SIG-M5 treated with dmso at 0.1 percent for 504 hours (cell line): ENCODE measurements at regions not wholly inside any gene's neighbourhood (a gene's known extent, or its start where the extent isn't known, plus 50 kb on each side); places are given as distances from the start of the nearest gene placed in this dataset.
"Not testable (repeated sequence)": the region's sequence is repeated elsewhere in the genome, so short reads cannot be mapped to it uniquely, and the experiment has no call there.

Experiments used
- DNase-seq: peaks from one replicate; lab custom pipeline; 2025; ENCODE audit not compliant: unreplicated experiment; lab: John Stamatoyannopoulos, UW

DNA sequence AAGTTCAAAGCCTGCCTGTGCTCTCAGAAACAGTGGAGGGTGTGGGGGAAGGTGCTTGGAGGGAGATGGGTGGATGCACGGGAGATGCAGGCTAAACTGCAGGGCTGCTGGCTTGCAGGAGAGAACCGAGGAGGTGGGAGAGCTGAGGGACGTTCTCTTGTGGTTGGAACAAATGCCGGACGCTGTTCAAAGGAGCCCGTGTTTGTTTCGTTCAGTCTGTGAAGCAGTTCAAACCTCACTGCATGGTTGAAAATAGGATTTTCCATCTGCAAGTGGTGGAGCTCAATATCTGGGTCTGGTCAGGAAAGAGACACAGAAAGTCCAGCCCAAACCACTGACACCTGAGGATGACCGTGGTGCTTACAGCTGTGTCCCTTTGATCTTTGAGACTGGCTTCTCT is 1241.8 kb downstream of the TMEM121 start:
- DNase-seq, result not testable (repeated sequence)

DNA sequence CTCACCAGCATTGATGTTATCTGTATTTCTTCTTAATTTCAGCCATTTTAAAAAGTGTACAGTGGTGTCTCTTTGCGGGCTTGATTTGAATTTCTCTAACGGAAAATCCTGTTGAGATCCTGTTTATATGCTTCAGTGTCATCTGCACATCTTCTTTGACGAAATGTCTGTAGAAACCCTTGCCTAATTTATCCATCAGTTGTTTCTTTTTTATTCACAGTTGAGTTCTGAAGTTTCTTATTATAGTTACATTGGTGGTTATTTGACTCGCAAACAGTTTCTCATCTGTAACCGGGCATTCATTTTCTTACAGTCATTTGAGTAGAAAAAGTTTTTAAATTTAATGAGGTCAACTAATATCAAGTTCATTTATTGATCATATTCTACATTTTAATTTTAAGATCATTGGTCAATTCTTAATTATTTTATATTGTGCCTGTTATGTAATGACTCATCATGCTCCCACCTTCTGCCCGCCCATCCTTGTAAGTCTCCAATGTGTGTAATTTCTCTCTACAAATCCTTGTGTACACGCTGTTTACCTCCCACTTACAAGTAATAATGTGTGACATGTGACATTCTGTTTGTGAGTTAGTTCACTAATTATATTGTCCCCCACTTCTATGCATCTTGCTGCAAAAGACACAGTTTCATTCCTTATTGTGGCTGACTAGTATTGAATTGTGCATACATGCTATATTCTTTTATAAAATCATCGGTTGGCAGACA is 1242.8 kb downstream of the TMEM121 start:
- not testable (repeated sequence) for DNase-seq

DNA sequence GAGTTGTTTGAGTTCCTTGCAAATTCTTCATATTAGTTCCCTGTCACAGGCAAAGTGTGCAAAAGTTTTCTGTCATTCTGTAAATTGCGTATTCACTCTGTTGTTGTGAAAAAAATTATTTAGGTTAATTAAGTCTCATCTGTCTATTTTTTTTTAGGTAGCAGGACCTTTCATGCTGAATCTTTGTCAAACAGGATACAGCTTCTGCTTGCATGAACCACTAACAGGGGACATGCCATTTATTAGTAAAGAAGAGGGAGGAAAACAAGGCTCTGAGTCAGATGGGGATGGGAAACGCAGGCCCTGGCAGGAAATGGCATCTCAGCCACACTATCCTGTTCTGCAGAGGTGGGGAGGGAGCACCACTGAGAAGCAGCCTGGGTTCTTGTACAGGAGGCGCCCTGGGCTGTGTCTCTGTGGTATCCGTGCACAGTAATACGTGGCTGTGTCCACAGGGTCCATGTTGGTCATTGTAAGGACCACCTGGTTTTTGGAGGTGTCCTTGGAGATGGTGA is 1243.8 kb downstream of the TMEM121 start:
- DNase-seq, result not testable (repeated sequence)

DNA sequence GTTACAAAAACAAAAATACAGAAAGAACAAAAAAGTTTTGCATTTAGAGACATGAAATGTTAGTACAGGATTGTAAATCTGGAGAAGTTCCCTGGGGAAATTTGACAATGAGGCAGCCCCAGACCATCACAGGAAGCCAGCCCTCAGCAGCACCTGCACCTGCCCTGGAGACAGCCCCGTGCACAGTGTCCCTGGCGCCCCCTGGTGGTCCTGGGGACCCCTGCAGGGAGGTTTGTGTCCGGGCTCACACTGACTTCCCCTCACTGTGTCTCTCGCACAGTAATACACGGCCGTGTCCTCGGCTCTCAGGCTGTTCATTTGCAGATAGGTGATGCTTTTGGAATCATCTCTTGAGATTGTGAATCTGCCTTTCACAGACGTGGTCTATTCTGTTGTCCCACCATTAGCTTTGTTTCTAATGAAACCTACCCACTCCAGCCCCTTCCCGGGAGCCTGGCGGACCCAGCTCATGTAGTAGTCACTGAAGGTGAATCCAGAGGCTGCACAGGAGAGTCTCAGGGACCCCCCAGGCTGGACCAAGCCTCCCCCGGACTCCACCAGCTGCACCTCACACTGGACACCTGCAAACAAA is 1248.6 kb downstream of the TMEM121 start:
- not testable (repeated sequence) for DNase-seq

DNA sequence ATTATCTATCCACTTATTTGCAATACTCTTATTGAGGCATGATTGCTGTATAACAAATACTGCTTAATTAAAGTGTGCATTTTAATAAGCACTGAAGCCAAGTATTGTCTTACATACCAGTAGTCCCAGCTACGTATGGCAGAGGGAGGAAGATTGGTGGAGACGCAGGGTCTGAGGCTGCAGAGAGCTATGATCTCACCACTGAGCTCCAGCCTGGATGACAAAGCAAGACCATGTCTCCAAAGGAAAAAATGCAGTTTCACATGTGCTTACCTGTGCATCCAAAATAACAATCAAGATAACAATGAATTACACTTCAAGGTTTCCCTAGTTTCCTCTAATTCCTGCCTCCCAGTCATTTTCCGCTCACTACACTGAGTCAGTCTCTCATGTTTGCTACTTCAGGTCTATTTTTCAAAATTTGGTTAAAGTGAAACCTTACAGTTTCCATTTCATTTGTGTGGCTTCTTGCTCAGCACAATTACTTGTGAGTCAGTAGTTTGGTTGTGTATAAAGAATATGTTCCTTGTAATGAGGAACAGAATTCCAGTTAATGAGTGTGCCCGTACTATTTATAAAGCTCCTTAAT is 1250.1 kb downstream of the TMEM121 start:
- no peak for DNase-seq

DNA sequence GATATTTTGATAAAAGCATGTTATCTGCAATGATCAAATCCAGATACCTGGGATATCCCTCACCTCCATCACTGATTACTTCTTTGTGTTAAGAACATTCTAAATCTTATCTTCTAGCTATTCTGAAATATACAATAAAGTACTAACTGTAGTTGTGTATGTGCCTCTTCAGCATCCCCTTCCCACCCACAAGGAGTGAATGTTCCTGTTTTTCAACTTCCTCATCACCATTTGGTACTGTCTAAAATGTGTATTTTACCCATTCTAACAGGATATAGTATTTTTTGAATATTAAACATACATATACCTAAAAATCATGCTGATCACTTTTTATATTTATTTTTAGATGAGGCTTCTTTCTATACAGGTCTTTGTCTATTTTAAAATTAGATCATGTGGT is 1252.6 kb downstream of the TMEM121 start:
- no peak for DNase-seq

DNA sequence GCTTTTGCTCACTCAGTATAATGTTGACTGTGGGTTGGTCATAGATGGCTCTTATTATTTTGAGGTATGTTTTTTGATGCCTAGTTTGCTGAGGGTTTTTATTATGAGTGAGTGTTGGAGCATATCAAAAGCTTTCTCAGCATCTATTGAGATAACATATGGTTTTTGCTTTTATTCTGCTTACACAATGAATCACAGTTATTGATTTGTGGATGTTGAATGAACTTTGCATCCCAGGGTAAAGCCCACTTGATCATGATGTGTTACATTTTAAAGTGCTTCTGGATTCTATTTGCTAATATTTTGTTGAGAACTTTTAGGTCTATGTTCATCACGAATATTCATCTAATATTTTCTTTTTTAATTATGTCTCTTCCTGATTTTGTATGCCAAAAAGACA is 1260.3 kb downstream of the TMEM121 start:
- no peak for DNase-seq

DNA sequence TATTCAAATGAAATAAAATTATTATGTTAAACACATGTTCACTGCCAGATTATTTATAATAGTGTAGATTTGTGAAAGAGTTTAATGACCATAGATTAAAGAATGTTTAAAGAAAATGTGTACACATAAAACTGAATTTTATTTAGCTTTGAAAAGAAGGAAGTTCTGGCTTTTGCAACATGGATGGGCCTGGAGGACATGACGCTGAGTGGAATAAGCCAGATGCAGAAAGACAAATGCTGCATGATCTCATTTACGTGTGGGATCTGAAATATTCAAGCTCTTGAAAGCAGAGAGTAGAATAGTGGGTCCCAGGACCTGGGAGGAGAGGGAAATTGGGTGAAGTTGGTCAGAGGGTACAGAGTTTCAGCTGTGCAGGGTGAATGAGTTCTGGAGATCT is 1261.2 kb downstream of the TMEM121 start:
- DNase-seq, result no peak

DNA sequence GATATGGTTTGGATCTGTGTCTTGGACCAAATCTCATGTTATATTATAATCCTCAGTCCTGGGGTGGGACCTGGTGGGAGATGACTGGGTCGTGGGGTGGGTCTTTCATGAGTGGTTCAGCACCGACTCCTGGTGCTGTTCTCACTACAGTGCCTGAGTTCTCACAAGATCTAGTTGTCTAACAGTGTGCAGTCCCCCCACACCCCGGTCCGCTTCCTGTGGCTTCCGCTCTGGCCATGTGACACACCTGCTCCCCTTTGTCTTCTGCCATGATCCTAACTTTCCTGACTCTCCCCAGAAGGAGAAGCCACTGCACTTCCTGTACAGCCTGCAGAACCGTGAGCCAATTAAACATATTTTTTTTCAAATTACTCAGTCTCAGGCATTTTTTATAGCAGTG is 1262.2 kb downstream of the TMEM121 start:
- DNase-seq, result no peak

DNA sequence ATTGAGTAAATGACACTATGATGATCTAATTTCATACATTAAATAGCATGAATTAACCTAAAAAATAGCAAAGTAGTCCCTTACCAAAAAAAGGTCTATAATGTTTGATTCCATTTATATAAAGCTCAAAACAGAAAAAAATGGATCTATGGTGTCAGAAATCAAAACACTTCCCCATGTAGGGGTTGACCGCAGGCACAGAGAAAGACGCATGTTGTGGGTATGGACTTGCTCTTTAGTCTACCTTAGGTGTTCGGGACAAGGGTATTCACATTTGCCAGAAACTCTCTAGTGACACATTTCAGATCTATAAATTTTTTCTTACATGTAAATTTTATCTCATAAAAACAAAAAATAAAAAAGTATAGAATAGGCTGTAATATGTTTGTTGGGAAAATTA is 1262.9 kb downstream of the TMEM121 start:
- no peak for DNase-seq

DNA sequence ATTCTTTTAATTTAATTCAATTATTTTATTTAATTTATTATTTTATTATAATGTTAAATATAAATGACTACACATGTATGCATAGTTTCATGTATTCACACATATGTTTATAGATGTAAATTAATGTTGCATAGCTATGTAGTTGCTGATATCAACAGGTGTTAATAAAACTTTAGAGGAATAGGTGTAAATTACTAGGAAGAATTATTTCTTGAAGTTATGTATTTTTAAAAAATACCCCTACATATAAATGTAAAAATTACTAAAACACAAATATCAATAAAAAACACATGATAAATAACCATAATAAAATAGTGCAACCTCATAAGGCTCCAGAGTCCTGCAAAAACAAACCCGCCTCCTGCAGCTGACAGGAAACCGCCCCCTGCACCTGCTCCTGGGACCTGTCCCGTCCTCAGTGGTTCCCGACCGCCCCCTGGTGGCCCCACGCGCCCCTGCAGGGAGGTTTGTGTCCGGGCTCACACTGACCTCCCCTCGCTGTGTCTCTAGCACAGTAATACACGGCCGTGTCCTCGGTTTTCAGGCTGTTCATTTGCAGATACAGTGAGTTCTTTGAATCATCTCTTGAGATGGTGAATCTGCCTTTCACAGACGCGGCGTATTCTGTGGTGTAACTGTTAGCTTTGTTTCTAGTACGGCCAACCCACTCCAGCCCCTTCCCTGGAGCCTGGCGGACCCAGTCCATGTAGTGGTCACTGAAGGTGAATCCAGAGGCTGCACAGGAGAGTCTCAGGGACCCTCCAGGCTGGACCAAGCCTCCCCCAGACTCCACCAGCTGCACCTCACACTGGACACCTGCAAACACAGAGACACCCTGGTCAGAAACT is 1264.0 kb downstream of the TMEM121 start:
- DNase-seq, result peak; percentile 8

DNA sequence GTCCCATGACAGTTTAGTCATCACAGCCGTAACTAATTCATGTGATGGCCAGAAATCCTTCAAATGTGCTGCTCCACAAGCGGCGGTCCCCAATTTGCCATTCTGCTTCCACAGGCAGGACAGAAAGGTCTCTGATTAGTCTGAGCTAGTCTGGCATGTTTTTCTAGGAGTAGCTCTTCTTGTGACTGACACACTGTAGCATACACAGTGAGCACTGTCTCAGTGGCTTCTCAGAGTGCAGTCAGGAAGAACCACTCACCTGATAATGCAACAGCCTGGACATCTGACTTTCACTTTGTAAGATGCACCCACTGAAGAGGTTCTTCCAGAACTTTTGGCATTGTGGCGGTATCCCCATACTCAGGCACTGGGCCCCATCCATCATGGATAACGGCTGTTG is 1266.2 kb downstream of the TMEM121 start:
- no peak for DNase-seq

DNA sequence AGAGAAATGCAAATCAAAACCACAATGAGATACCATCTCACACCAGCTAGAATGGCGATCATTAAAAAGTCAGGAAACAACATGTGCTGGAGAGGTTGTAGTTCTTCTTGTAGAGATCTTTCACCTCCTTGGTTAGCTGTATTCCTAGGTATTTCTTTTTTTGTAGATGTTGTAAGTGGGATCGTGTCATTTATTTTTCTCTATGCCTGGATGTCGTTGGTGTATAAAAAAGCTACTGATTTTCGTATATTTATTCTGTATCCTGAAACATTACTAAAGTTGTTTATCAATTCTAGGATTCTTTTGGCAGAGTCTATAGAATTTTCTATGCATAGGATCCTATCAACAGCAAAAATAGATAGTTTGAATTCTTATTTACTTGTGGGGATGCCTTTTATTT is 1271.8 kb downstream of the TMEM121 start:
- DNase-seq, result not testable (repeated sequence)

DNA sequence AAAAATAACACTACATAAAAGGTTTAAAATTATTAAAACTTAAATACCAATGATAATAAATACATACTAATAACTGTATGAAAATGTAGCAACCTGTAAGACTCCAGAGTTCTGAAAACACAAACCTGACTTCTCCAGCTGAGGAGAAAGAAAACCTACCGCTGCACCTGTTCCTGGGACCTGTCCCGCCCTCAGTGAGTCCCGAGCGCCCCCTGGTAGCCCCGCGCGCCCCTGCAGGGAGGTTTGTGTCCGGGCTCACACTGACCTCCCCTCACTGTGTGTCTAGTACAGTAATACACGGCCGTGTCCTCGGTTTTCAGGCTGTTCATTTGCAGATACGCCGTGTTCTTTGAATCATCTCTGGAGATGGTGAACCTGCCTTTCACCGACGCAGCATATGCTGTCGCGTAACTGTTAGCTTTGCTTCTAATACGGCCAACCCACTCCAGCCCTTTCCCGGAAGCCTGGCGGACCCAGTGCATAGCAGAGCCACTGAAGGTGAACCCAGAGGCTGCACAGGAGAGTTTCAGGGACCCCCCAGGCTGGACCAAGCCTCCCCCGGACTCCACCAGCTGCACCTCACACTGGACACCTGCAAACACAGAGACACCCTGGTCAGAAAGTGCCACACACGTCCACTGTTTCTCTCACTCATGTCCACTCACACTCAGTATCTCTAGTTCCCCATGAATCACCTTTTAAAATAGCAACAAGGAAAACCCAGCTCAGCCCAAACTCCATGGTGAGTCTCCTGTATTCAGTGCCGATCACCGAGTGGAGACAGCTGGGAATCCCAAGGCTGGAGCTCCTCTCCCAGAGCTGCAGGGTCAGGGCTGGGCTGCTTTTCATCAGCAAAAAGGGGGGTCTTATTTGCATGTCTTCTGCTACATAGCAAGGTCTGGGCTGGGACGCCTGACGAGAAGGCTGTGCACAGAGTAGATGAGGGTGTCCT is 1276.3 kb downstream of the TMEM121 start:
- no peak for DNase-seq

DNA sequence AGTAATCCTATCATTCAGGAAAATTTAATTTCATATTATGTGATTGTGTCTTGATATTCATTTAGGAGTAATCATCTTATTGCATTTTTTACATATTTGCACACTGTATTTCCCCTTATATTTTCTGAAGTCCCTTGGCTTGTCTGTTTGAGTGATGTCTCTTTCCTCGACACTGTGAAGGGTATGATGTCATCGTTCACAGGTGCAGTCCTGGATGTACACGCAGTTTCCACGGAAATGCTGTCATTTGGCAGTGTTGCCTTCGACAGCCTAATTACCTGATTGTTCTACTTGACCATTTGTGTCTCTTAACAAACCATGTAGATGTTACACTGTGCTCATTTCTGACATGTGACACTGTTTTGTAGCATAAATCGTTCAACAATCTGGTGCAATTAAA is 1277.0 kb downstream of the TMEM121 start:
- no peak for DNase-seq

DNA sequence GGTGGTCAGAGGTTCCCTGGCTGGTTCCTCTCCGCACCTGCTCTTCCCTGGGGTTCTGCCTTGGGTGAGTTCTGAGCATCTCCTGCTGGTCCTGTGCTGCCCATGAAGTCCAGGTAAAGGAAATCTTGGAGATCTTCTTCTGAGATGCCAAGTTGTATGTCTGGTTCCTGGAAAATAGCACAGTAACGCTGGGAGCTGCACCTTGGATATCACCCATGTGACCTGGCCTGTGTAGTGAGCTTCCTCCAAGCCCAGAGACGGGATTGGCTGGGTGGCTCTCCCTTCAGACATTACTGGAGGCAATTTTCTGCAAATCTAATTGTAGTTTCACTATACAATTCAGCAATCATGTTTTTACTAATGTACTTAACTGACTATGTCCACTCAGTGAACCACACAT is 1281.1 kb downstream of the TMEM121 start:
- no peak for DNase-seq

DNA sequence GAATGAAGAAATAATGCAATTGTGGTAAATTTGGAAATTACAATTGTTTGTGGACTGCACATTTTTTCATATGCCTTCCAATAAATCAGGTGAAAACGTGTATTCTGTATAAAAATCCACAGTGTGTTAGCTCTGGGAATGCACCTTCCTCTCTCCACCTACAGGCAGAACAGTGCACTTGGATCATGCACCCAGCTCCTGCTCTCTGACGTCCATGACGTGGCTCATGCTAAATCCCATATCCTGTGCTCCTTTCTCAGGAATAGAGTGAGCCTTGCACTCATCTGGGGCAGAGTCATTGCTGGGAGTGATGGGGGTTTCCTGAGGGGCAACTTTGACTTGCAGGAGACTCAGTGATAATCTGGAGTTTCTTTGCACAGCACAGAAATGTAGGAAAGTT is 1282.1 kb downstream of the TMEM121 start:
- DNase-seq, result no peak

DNA sequence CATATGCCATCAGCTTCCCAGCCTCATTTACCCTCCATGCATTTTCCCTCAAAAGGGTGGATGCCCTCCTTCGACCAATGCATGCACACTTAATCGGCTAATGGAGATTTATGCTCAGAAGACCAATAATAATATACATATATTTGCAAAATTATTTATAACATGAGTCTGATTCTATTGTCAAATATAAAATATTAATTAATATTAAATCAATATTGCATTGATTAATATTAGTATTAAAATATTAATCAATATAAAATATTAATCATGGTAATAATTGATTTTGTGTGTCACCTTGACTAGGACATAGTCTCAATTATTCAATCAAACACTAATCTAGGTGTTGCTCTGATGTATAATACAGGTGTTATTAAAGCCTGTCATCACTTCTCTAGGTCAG is 1282.5 kb downstream of the TMEM121 start:
- no peak for DNase-seq

DNA sequence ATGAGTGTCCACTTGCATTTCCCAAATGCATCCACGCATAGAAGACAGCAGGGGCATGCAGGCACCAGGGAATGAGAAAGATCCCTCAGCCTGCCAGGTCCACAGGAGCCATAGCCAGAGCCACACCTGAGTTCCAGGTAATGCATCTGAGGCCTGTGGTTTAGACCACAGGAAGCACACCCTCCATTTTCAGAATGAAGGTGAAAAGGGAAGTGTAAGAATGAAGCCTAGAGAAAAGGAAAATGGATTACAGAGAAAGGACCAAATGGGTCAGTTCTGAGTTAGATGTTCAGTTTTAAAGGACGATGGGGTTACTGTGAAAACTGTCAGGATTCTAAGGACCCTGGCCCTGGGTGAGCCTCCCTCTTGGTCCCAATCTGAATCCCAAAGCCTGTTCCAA is 1283.2 kb downstream of the TMEM121 start:
- no peak for DNase-seq

DNA sequence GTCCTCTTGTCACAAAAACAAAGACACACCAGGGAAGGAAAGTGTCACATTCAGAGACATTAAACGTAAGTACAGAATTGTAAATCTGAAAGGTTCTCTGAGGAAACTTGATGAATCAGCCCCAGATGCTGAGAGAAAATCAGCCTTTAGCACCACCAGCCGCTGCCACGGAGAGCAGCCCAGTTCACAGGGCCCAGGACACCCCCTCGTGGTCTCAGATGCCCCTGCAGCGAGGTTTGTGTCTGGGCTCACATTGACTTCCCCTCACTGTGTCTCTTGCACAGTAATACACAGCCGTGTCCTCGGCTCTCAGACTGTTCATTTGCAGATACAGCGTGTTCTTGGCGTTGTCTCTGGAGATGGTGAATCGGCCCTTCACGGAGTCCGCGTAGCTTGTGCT is 1283.8 kb downstream of the TMEM121 start:
- DNase-seq, result not testable (repeated sequence)
